Neutrophil (primary cell): ENCODE measurements at regions not wholly inside any gene's neighbourhood (a gene's known extent, or its start where the extent isn't known, plus 50 kb on each side); places are given as distances from the start of the nearest gene placed in this dataset.

Experiments
- H3K27ac ChIP-seq: fragments of 200-600 bp; sonication (generic); 2 replicates; pipeline ENCODE4 v1.5.1; 2016; ENCODE audit warnings: mild to moderate bottlenecking, moderate library complexity
- H3K27me3 ChIP-seq: fragments of 200-600 bp; sonication (generic); 2 replicates; pipeline ENCODE4 v1.6.0; 2016; ENCODE audit warnings: mild to moderate bottlenecking
- H3K36me3 ChIP-seq: fragments of 200-600 bp; sonication (generic); 2 replicates; pipeline ENCODE4 v1.5.1; 2017
- H3K4me1 ChIP-seq, 2 experiments: fragments of 200-600 bp in 1 of 2; sonication (generic) in 1 of 2; 1 replicate in 1 of 2; 2 replicates in 1 of 2; pipeline versions ENCODE4 v1.5.1 to v1.6.1; 2013 to 2016; ENCODE audit warnings: low read depth in 1 of 2, low read length in 1 of 2, mild to moderate bottlenecking in 1 of 2, moderate library complexity in 1 of 2; ENCODE audit not compliant: control insufficient read depth in 1 of 2, insufficient read depth in 1 of 2
- H3K4me3 ChIP-seq, 2 experiments: fragments of 200-600 bp in 1 of 2; sonication (generic) in 1 of 2; 1 replicate in 1 of 2; 2 replicates in 1 of 2; pipeline ENCODE4 v1.5.1; 2013 to 2016; ENCODE audit warnings: low read depth in 1 of 2, low read length in 1 of 2, mild to moderate bottlenecking in 1 of 2, moderate library complexity in 1 of 2
- H3K9me3 ChIP-seq: fragments of 200-600 bp; sonication (generic); 2 replicates; pipeline ENCODE4 v1.5.1; 2016
- CTCF ChIP-seq: fragments of 200-600 bp; sonication (generic); IDR thresholded peaks from 2 replicates; pipeline ENCODE4 v1.5.1; 2016; ENCODE audit warnings: antibody characterized with exemption

GRCh38 chr5:166710271-166710670 is 1581.2 kb upstream of the WWC1 start:
- H3K9me3 ChIP-seq: no peaks in the 10 kb centered on the region
- no peak for TF ChIP-seq CTCF
- H3K27me3 ChIP-seq: no peaks in the 10 kb centered on the region

GRCh38 chr5:166712447-166713185 is 1578.8 kb upstream of the WWC1 start:
- Histone ChIP-seq H3K36me3 (no peaks in the 10 kb centered on the region), H3K27me3 (no peaks in the 10 kb centered on the region), H3K4me3 (no peak overlapping the region), H3K27ac (no peak overlapping the region), H3K4me1 (no peaks in the 10 kb centered on the region), H3K9me3 (no peaks in the 10 kb centered on the region)
- TF ChIP-seq CTCF: no peak

More at GRCh38 chr5:166710271-166710670, 1581.2 kb upstream of the WWC1 start:
- Histone ChIP-seq H3K4me3 (no peak overlapping the region), H3K27ac (no peak overlapping the region), H3K36me3 (no peaks in the 10 kb centered on the region), H3K4me1 (no peaks in the 10 kb centered on the region)

- H3K4me3 ChIP-seq: no peak overlapping the region
- H3K27me3 ChIP-seq: no peaks in the 10 kb centered on the region
- TF ChIP-seq CTCF: no peak
- H3K27ac ChIP-seq: no peak overlapping the region
- H3K9me3 ChIP-seq: no peaks in the 10 kb centered on the region
- no peaks in the 10 kb centered on the region for H3K4me1 ChIP-seq
- no peaks in the 10 kb centered on the region for H3K36me3 ChIP-seq
These were observed 1578.2 kb upstream of the WWC1 start for GRCh38 chr5:166713295-166713694.

- Histone ChIP-seq H3K36me3 (no peaks in the 10 kb centered on the region), H3K9me3 (no peaks in the 10 kb centered on the region), H3K27ac (no peak overlapping the region), H3K4me1 (no peaks in the 10 kb centered on the region), H3K4me3 (no peak overlapping the region), H3K27me3 (no peaks in the 10 kb centered on the region)
- TF ChIP-seq CTCF: no peak
These were observed 1574.5 kb upstream of the WWC1 start for GRCh38 chr5:166716856-166717492.

- no peaks in the 10 kb centered on the region for H3K9me3 ChIP-seq
- no peak overlapping the region for H3K4me3 ChIP-seq
- no peak overlapping the region for H3K27ac ChIP-seq
- H3K4me1 ChIP-seq: no peaks in the 10 kb centered on the region
- no peaks in the 10 kb centered on the region for H3K36me3 ChIP-seq
- TF ChIP-seq CTCF: no peak
- no peaks in the 10 kb centered on the region for H3K27me3 ChIP-seq
These were observed 1571.5 kb upstream of the WWC1 start for GRCh38 chr5:166719991-166720390.
